H9 (cell line): ENCODE measurements at regions not wholly inside any gene's neighbourhood (a gene's known extent, or its start where the extent isn't known, plus 50 kb on each side); places are given as distances from the start of the nearest gene placed in this dataset.

Source experiments
- DNase-seq: peaks from one replicate; pipeline ENCODE4 v3.0.0-alpha.2; 2017
- H2AFZ ChIP-seq: one replicate; pipeline ENCODE4 v1.6.1; 2013; ENCODE audit warnings: mild to moderate bottlenecking, low read length, control low read depth, moderate library complexity
- H2AK5ac ChIP-seq: 2 replicates; pipeline ENCODE4 v1.6.1; 2013; ENCODE audit warnings: low read length, control low read depth, mixed read lengths; ENCODE audit not compliant: insufficient read length
- H2BK120ac ChIP-seq: one replicate; pipeline ENCODE4 v1.6.1; 2013; ENCODE audit warnings: low read depth, mild to moderate bottlenecking, low read length, control low read depth, inconsistent platforms; ENCODE audit not compliant: poor library complexity, severe bottlenecking
- H2BK12ac ChIP-seq: 2 replicates; pipeline ENCODE4 v1.6.1; 2013; ENCODE audit warnings: low read length, control low read depth, mixed read lengths, low read depth; ENCODE audit not compliant: insufficient read length
- H2BK15ac ChIP-seq: 2 replicates; pipeline ENCODE4 v1.6.1; 2013; ENCODE audit warnings: low read depth, low read length, control low read depth
- H2BK20ac ChIP-seq: one replicate; pipeline ENCODE4 v1.6.1; 2013; ENCODE audit warnings: low read depth, mild to moderate bottlenecking, low read length, control low read depth, inconsistent platforms; ENCODE audit not compliant: poor library complexity, severe bottlenecking
- H2BK5ac ChIP-seq: 2 replicates; pipeline ENCODE4 v1.6.1; 2013; ENCODE audit warnings: low read length, control low read depth, mixed read lengths; ENCODE audit not compliant: insufficient read length
- H3K14ac ChIP-seq: 2 replicates; pipeline ENCODE4 v1.6.1; 2013; ENCODE audit warnings: low read length, control low read depth; ENCODE audit not compliant: insufficient read depth
- H3K18ac ChIP-seq: 2 replicates; pipeline ENCODE4 v1.6.1; 2013; ENCODE audit warnings: low read depth, mild to moderate bottlenecking, mixed read lengths, low read length, control low read depth; ENCODE audit not compliant: insufficient read length
- H3K23ac ChIP-seq: 2 replicates; pipeline ENCODE4 v1.6.1; 2013; ENCODE audit warnings: low read length, control low read depth, mixed read lengths, low read depth; ENCODE audit not compliant: insufficient read length
- H3K23me2 ChIP-seq: 2 replicates; pipeline ENCODE4 v1.6.1; 2013; ENCODE audit warnings: low read depth, mild to moderate bottlenecking, mixed read lengths, low read length, control low read depth; ENCODE audit not compliant: insufficient read length, poor library complexity, severe bottlenecking
- H3K27ac ChIP-seq: 2 replicates; pipeline ENCODE4 v1.5.1; 2013; ENCODE audit warnings: low read length, control low read depth, mixed read lengths, low read depth; ENCODE audit not compliant: insufficient read length
- H3K27me3 ChIP-seq: 2 replicates; pipeline ENCODE4 v1.6.1; 2013; ENCODE audit warnings: low read length, control low read depth, inconsistent platforms; ENCODE audit not compliant: insufficient read depth
- H3K4ac ChIP-seq: 2 replicates; pipeline ENCODE4 v1.6.1; 2013; ENCODE audit warnings: low read depth, mild to moderate bottlenecking, control low read depth, inconsistent platforms, low read length, moderate library complexity
- H3K4me1 ChIP-seq: 2 replicates; pipeline ENCODE4 v1.6.1; 2013; ENCODE audit warnings: low read length, control low read depth, inconsistent platforms; ENCODE audit not compliant: insufficient read depth
- H3K4me2 ChIP-seq: 2 replicates; pipeline ENCODE4 v1.6.1; 2013; ENCODE audit warnings: low read length, control low read depth, mixed read lengths; ENCODE audit not compliant: insufficient read length, insufficient read depth
- H3K56ac ChIP-seq: 2 replicates; pipeline ENCODE4 v1.6.1; 2013; ENCODE audit warnings: low read depth, mild to moderate bottlenecking, mixed read lengths, low read length, control low read depth; ENCODE audit not compliant: insufficient read length
- H3K79me1 ChIP-seq: 2 replicates; pipeline ENCODE4 v1.6.1; 2013; ENCODE audit warnings: low read depth, mild to moderate bottlenecking, moderate library complexity, low read length, control low read depth, inconsistent platforms; ENCODE audit not compliant: insufficient read depth, poor library complexity, severe bottlenecking
- H3K79me2 ChIP-seq: 2 replicates; pipeline ENCODE4 v1.6.1; 2013; ENCODE audit warnings: low read length, control low read depth, inconsistent platforms; ENCODE audit not compliant: insufficient read depth
- H3K9ac ChIP-seq: 2 replicates; pipeline ENCODE4 v1.6.1; 2013; ENCODE audit warnings: low read length, control low read depth, mixed read lengths; ENCODE audit not compliant: insufficient read length; ENCODE audit errors: extremely low read depth
- H3K9me3 ChIP-seq: one replicate; pipeline ENCODE4 v1.6.1; 2013; ENCODE audit warnings: low read depth, low read length, inconsistent platforms; ENCODE audit not compliant: control insufficient read depth
- H3T11ph ChIP-seq: one replicate; pipeline ENCODE4 v1.6.1; 2013; ENCODE audit warnings: mild to moderate bottlenecking, low read length, control low read depth, inconsistent platforms
- H4K20me1 ChIP-seq: one replicate; pipeline ENCODE4 v1.6.1; 2013; ENCODE audit not compliant: control insufficient read depth, insufficient read length, insufficient read depth
- H4K5ac ChIP-seq: 2 replicates; pipeline ENCODE4 v1.6.1; 2013; ENCODE audit warnings: low read depth, mild to moderate bottlenecking, mixed read lengths, low read length, control low read depth; ENCODE audit not compliant: insufficient read length
- H4K8ac ChIP-seq: replicated peaks from 2 replicates; pipeline ENCODE4 v1.6.1; 2013; ENCODE audit warnings: low read length, control low read depth, mixed read lengths, low read depth; ENCODE audit not compliant: insufficient read length
- H4K91ac ChIP-seq: 2 replicates; pipeline ENCODE4 v1.6.1; 2013; ENCODE audit warnings: low read depth, mild to moderate bottlenecking, moderate library complexity, mixed read lengths, low read length, control low read depth; ENCODE audit not compliant: insufficient read length
- H3K27ac Mint-ChIP-seq, 3 experiments: 2 replicates in 2 of 3; 3 replicates in 1 of 3; pipeline ENCODE4 v1.8.0; 2020 to 2021; ENCODE audit warnings: mixed read lengths in 3 of 3, mild to moderate bottlenecking in 1 of 3, moderate library complexity in 1 of 3
- H3K27me3 Mint-ChIP-seq: 2 replicates; pipeline ENCODE4 v1.8.0; 2021; ENCODE audit warnings: low read depth, mild to moderate bottlenecking, moderate library complexity, mixed read lengths
- H3K36me3 Mint-ChIP-seq, 3 experiments: 2 replicates in 2 of 3; 3 replicates in 1 of 3; pipeline ENCODE4 v1.8.0; 2020 to 2021; ENCODE audit warnings: low read depth in 3 of 3, mixed read lengths in 3 of 3; ENCODE audit not compliant: insufficient read depth in 1 of 3
- H3K4me1 Mint-ChIP-seq, 2 experiments: 2 replicates each; pipeline ENCODE4 v1.8.0; 2020; ENCODE audit warnings: mixed read lengths in 2 of 2
- H3K4me3 Mint-ChIP-seq, 2 experiments: 2 replicates in 1 of 2; 3 replicates in 1 of 2; pipeline ENCODE4 v1.8.0; 2020 to 2021; ENCODE audit warnings: mild to moderate bottlenecking in 2 of 2, mixed read lengths in 2 of 2, moderate library complexity in 1 of 2
- H3K9me3 Mint-ChIP-seq, 2 experiments: 2 replicates in 1 of 2; 3 replicates in 1 of 2; pipeline ENCODE4 v1.8.0; 2020; ENCODE audit warnings: mild to moderate bottlenecking in 2 of 2, mixed read lengths in 2 of 2, moderate library complexity in 1 of 2
- CTCF ChIP-seq: fragments of 200-600 bp; sonication (generic); conservative IDR thresholded peaks from 3 replicates; pipeline ENCODE4 v1.8.0; 2021; ENCODE audit warnings: antibody characterized with exemption, mild to moderate bottlenecking
- WGBS: extraction: QIAGEN DNeasy Blood & Tissue Kit; methylation state at CpG from one replicate; pipeline ENCODE4 v1.1.7; 2013; ENCODE audit warnings: missing lambda C conversion rate, low lambda C conversion rate, mixed read lengths; ENCODE audit not compliant: insufficient read length; ENCODE audit errors: extremely low coverage; 5-methylcytosine and 5-hydroxymethylcytosine counted together

- H3K27me3 ChIP-seq, result no peaks in the 10 kb centered on the region; the same call in 1 of the 2 replicates
- H4K8ac ChIP-seq, result no peak overlapping the region
- Mint-ChIP-seq H3K27ac (no peak overlapping the region), H3K4me3 (no peak overlapping the region), H3K4me1 (peaks cover 7 to 14% of the 10 kb centered on the region in 2 experiments), H3K27me3 (peaks cover 23% of the 10 kb centered on the region), H3K36me3 (no peaks in the 10 kb centered on the region; a peak in 1 of 7 replicates), H3K9me3 (peaks cover 2 to 3% of the 10 kb centered on the region in 2 experiments; a peak in 2 of 5 replicates)
- no peaks in the 10 kb centered on the region for H3K4me1 ChIP-seq
- no peak overlapping the region for H2BK5ac ChIP-seq
- no peak overlapping the region for H3T11ph ChIP-seq
- no peak overlapping the region for H2BK20ac ChIP-seq
- no peak overlapping the region for H3K27ac ChIP-seq
- no peak overlapping the region for H3K18ac ChIP-seq
- H2BK12ac ChIP-seq, result no peak overlapping the region
- no peak overlapping the region for H3K14ac ChIP-seq
- H4K91ac ChIP-seq, result no peak overlapping the region
- H4K5ac ChIP-seq, result no peak overlapping the region
- no peak overlapping the region for H3K4me2 ChIP-seq
- H3K56ac ChIP-seq, result no peak overlapping the region
- no peaks in the 10 kb centered on the region for H3K9me3 ChIP-seq
- H4K20me1 ChIP-seq, result no peaks in the 10 kb centered on the region
- H3K79me1 ChIP-seq, result no peaks in the 10 kb centered on the region
- no peak overlapping the region for H2AFZ ChIP-seq
- H3K9ac ChIP-seq, result no peak overlapping the region
- no peak overlapping the region for H2BK120ac ChIP-seq
- no CpG with 5 or more reads among the region's 1 CpG for WGBS
- H3K4ac ChIP-seq, result no peak overlapping the region
- no peak for TF ChIP-seq CTCF
- H2AK5ac ChIP-seq, result no peak overlapping the region
- no peaks in the 10 kb centered on the region for H3K23me2 ChIP-seq
- H3K23ac ChIP-seq, result no peak overlapping the region
- no peak for DNase-seq
- no peaks in the 10 kb centered on the region for H3K79me2 ChIP-seq
- H2BK15ac ChIP-seq, result no peak overlapping the region
Observed at GRCh38 chr1:181262069-181262468, 173.6 kb downstream of the IER5 start.
